HG03432 (cell line): ENCODE measurements at regions not wholly inside any gene's neighbourhood (a gene's known extent, or its start where the extent isn't known, plus 50 kb on each side); places are given as distances from the start of the nearest gene placed in this dataset.

Experiments used
- ATAC-seq: cut with Tn5 transposase; IDR thresholded peaks from one replicate; pipeline ENCODE4 v1.9.1; 2021; ENCODE audit warnings: mild to moderate bottlenecking, moderate library complexity; ENCODE audit not compliant: unreplicated experiment

DNA sequence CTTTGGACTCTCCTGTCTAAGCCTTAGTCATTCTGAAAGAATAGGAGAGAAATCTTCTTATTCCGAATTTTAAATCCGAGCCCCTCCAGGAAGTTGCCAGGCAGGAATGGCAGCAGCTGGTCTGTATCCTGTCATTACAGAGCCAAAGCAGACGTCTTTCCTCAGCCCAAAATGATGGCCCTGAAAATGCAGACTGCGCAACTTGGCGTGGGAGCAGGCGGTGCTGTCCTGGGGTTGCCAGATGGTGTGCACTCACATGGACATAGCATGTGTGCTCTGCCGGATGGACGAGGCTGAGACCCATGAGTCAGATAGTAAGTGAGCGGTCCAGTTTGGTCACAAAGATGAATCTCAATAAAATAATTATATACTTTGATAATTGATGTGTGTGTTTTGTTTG lies 410.4 kb downstream of the KCTD16 start:
- ATAC-seq = no peak

DNA sequence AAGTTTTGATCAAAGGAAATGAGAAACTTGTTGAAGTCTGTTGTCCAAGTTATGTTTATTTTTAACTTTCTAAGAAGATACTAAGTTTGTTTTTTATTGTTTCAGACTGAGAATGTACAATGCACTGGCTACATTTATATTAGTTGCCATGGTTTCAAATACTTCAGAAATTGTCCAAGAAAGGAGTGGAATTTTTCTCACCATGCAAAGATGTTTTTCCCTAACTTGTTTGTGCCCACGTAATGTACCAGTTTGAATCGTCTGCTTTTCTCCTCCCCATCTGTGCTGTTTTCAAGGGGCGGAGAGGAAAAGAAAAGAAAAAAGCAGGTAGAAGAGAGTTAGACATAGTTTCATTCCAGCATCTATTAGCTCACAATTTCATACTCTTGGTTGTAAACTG lies 407.0 kb downstream of the KCTD16 start:
- ATAC-seq = no peak

DNA sequence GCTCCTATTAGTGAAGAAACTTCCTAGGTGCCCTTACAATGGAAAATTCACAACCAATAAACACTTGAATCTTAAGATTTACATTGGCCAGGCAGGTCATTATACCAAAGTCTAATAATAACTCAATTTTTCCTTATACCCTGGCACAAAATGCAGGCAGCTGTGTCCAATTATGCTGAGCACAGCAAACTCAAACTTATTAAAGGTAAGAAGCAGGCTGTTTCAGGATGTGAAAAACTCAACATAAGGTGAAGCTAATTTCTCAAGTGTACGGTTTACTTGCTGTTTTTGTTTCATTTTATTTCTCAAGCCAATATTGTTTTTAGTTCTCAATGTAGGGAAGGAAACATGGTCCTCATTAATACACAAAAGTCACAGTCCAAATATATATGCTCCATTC lies 405.1 kb downstream of the KCTD16 start:
- no peak for ATAC-seq

DNA sequence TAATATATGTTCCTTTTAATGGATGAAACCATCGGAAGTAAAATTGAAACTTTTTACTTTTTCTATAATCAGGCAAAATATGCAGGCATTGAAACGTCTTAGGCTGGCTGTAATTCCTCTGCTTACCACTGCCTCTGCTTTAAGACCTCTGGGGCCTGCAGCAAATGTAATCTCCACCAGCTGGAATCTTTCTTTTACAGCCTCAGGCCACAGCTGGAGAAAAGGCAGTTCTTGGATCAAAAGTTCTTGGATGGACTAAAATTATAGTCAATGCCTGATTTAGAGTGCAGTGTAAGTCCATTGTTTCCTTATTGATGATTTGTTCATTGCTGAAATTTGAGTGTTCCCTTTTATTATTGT lies 396.7 kb downstream of the KCTD16 start:
- no peak for ATAC-seq

DNA sequence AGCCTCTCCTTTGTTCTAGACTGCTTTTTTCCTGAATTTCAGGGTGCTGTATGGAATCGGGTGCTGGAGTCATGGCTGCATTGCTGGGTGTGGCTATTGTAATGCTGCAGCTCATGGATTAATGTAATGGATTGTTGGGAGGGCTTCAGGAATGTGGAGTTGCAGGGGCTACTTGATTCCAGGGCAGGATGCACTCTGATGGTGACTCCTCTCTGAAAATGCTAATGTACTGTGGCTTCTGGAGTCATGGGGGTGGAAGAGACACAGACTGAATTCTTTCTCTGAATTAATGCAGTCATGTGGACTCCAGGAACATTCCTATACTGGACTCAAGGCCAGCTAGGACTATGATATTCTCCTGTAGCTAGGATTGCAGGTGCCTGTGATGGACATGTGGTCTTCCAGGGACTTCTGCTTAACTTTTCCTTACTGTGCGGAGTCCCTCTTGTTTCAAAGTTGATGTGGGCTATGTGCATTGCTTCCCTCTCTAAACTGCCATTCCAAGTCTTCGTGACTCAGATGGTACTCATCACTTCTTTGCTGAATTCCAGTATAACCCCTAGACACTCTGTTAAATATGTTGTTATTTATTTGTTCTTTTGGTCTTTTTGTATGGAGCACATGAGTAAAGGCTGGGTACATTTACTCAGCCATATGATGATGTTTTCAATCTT lies 396.2 kb downstream of the KCTD16 start:
- ATAC-seq = no peak

DNA sequence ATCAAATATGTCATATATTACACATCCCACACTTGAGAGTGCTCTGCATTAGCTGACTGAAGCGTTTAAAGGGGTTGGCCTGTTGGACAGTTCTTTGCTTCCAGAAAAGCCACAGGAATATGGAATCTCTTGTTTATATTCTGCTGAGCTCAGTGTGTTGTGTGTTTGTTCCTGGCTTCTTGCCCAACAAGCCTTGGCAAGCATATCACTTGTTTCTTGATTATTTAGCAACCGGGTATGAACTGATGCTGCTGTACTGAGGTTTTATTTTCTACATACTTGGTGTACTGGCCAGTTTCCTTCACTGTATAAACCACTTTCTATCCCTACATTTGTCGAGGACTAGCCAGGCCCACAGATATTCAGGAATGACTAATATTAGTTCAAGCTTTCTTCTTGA lies 378.9 kb downstream of the KCTD16 start:
- ATAC-seq = no peak

DNA sequence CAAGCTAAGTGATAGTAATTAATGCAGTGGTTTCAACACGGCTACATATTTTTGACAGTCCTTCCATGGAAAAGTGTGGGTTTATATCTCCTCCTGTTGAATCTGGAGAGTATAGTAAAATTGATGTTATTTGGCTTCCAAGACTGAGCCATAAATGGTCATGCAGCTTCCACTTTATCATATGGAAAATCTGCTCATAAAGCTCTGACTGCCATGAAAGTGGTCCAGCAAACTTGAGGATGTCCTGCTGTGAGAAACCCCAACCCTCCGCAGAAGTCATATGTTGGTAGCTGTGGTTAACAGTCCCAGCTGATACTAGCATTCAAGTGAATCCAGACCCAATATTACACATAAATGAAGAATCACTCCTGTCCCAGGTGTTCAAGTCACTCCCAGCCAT lies 378.3 kb downstream of the KCTD16 start:
- no peak for ATAC-seq

DNA sequence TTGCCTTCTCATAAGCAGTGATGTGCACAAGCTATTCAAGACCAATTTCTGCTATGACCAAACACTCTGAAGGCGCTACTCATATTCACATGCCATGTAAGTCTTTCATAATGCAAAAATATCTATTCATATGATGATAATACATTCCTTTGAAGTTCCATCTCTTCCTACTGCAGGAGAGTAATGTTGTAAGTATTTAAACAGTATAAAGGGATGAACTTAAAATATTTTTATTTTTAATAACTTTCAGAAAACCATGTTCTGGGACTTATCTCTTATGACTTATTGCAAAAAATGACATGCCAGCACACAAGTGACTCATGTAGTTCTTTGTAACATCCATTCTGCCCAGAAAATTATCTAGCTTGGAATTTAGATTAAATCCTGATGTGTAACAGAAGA lies 376.4 kb downstream of the KCTD16 start:
- ATAC-seq = no peak

DNA sequence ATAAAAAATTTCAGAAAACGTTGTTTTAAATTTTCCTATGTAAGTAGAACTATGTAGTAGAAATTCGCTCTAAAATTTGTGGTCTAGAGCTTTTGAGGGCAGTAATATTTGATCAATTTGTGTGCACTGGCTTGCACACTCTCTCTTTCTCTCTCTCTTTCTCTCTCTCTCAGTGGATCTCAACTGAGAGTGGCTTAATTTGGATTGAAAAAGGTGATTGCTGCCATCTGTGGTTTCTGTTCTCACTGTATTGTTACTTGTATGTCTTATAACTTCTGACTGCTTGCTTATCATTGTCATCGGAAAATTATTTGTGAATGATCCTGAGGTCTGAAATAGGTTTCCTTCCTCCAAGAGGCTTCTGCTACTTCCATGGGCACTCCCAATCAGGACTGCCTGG lies 368.2 kb downstream of the KCTD16 start:
- ATAC-seq = no peak
